ENCODE measurements at regions not wholly inside any gene's neighbourhood (a gene's known extent, or its start where the extent isn't known, plus 50 kb on each side); places are given as distances from the start of the nearest gene placed in this dataset.

DNA sequence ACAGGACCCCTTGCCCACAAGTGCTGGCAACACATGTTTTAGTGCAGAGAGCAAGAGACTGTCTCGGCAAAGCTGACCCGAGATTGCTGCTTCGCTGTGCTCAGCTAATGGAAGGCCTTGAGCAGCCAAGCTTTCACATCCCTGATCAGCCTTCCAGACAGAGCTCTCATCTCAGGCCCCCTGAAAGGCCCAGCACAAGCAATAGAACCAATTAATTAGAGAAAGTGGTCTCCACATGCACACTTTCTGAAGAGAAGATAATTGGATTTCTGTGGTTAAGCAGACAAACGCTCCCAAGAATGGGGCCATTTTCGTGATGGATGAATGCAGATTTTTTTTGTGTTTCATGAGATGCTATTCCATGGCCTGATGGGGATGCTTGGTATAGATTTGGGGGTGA is 174.9 kb downstream of the NSG2 start:
- TF ChIP-seq TAF1 (conservative IDR thresholded peaks at IDR 0.05) (no peak), EGR1 (IDR thresholded peaks at IDR 0.05; ENCODE audit: low read depth in 2 of 2) (no peak), NR2F2 (IDR thresholded peaks at IDR 0.05) (no peak), FOXA1 (IDR thresholded peaks at IDR 0.05) (no peak), YY1 (IDR thresholded peaks at IDR 0.05) (no peak), ATF3 (IDR thresholded peaks at IDR 0.05) (no peak)
- TF ChIP-seq, protein P1, sequence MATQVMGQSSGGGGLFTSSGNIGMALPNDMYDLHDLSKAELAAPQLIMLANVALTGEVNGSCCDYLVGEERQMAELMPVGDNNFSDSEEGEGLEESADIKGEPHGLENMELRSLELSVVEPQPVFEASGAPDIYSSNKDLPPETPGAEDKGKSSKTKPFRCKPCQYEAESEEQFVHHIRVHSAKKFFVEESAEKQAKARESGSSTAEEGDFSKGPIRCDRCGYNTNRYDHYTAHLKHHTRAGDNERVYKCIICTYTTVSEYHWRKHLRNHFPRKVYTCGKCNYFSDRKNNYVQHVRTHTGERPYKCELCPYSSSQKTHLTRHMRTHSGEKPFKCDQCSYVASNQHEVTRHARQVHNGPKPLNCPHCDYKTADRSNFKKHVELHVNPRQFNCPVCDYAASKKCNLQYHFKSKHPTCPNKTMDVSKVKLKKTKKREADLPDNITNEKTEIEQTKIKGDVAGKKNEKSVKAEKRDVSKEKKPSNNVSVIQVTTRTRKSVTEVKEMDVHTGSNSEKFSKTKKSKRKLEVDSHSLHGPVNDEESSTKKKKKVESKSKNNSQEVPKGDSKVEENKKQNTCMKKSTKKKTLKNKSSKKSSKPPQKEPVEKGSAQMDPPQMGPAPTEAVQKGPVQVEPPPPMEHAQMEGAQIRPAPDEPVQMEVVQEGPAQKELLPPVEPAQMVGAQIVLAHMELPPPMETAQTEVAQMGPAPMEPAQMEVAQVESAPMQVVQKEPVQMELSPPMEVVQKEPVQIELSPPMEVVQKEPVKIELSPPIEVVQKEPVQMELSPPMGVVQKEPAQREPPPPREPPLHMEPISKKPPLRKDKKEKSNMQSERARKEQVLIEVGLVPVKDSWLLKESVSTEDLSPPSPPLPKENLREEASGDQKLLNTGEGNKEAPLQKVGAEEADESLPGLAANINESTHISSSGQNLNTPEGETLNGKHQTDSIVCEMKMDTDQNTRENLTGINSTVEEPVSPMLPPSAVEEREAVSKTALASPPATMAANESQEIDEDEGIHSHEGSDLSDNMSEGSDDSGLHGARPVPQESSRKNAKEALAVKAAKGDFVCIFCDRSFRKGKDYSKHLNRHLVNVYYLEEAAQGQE (IDR thresholded peaks at IDR 0.05): no peak
- Histone ChIP-seq H3K27ac (ENCODE audit: low read depth in 1 of 2, low read length in 2 of 2) (no peak overlapping the region), H3K9me3 (ENCODE audit: control insufficient read depth in 4 of 4, low read length in 3 of 4) (no peaks in the 10 kb centered on the region), H3K36me3 (ENCODE audit: control insufficient read depth in 4 of 4, insufficient read depth in 3 of 4, low read depth in 1 of 4, low read length in 3 of 4) (no peaks in the 10 kb centered on the region), H3K4me3 (ENCODE audit: low read depth in 1 of 3, low read length in 3 of 3) (no peak overlapping the region), H3K4me1 (ENCODE audit: control insufficient read depth in 4 of 4, insufficient read depth in 4 of 4, low read length in 3 of 4) (no peaks in the 10 kb centered on the region), H3K9ac (ENCODE audit: low read depth in 1 of 2, low read length in 2 of 2) (no peak overlapping the region), H3K27me3 (ENCODE audit: control insufficient read depth in 4 of 4, insufficient read depth in 4 of 4, low read length in 3 of 4) (no peaks in the 10 kb centered on the region)
- DNase-seq (ENCODE audit: low spot score): no peak
- 91% methylated on average over 5 of the region's 5 CpGs for WGBS

DNA sequence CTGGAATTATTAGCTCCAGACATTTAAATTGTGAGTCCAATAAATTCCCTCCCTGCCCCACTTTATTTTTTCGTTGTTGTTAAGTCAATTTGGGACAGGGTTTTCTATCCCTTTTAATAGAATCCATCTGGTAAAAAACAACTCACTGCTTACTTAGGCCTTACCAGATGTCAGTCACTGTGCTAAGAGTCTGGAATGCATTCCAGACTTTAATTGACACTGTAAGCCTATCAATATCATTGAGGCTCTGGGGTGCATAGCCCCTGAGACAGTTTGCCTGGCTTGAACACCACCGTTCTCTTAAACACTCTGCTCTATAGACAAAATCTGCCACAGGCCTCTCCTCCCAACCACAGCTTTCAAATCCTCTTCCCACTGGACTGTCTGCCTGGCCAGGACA is 175.9 kb downstream of the NSG2 start:
- 73% methylated on average over 2 of the region's 2 CpGs for WGBS
- TF ChIP-seq RXRA (IDR thresholded peaks at IDR 0.05) (no peak), GABPA (IDR thresholded peaks at IDR 0.05 in 1 of 2, conservative IDR thresholded peaks at IDR 0.05 in 1 of 2) (no peak), NR2F2 (IDR thresholded peaks at IDR 0.05) (no peak), YY1 (IDR thresholded peaks at IDR 0.05) (no peak), JUND (IDR thresholded peaks at IDR 0.05) (no peak), ZBTB33 (IDR thresholded peaks at IDR 0.05) (no peak), SP1 (IDR thresholded peaks at IDR 0.05) (no peak), HNF4A (conservative IDR thresholded peaks at IDR 0.05) (no peak), ATF3 (IDR thresholded peaks at IDR 0.05) (no peak), HNF4G (IDR thresholded peaks at IDR 0.05) (no peak), FOXA1 (IDR thresholded peaks at IDR 0.05) (no peak), FOXA2 (IDR thresholded peaks at IDR 0.05) (no peak), RAD21 (IDR thresholded peaks at IDR 0.05) (no peak), EGR1 (IDR thresholded peaks at IDR 0.05; ENCODE audit: low read depth in 2 of 2) (no peak), TAF1 (conservative IDR thresholded peaks at IDR 0.05) (no peak), CTCF (IDR thresholded peaks at IDR 0.05; ENCODE audit: low read depth, low read length, missing input control) (no peak)
- TF ChIP-seq, protein P2, sequence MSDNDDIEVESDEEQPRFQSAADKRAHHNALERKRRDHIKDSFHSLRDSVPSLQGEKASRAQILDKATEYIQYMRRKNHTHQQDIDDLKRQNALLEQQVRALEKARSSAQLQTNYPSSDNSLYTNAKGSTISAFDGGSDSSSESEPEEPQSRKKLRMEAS (IDR thresholded peaks at IDR 0.05): no peak
- TF ChIP-seq, protein P1 (IDR thresholded peaks at IDR 0.05): no peak
- no peaks in the 10 kb centered on the region for H3K27me3 ChIP-seq (ENCODE audit: control insufficient read depth in 4 of 4, insufficient read depth in 4 of 4, low read length in 3 of 4)
- H3K9me3 ChIP-seq (ENCODE audit: control insufficient read depth in 4 of 4, low read length in 3 of 4): no peaks in the 10 kb centered on the region
- H3K9ac ChIP-seq (ENCODE audit: low read depth in 1 of 2, low read length in 2 of 2): no peak overlapping the region
- H3K4me3 ChIP-seq (ENCODE audit: low read depth in 1 of 3, low read length in 3 of 3): no peak overlapping the region
- H3K36me3 ChIP-seq (ENCODE audit: control insufficient read depth in 4 of 4, insufficient read depth in 3 of 4, low read depth in 1 of 4, low read length in 3 of 4): no peaks in the 10 kb centered on the region
- DNase-seq (ENCODE audit: low spot score): no peak
- no peak overlapping the region for H3K27ac ChIP-seq (ENCODE audit: low read depth in 1 of 2, low read length in 2 of 2)
- no peaks in the 10 kb centered on the region for H3K4me1 ChIP-seq (ENCODE audit: control insufficient read depth in 4 of 4, insufficient read depth in 4 of 4, low read length in 3 of 4)
